Caco-2 (cell line): ENCODE measurements at regions not wholly inside any gene's neighbourhood (a gene's known extent, or its start where the extent isn't known, plus 50 kb on each side); places are given as distances from the start of the nearest gene placed in this dataset.

Experiments used
- BruUV-seq: library from RNA; stranded (reverse); fragments of 400-500 nt; replicated peaks from 2 replicates; lab custom pipeline; 2021; lab: Mats Ljungman, UMichigan
- CTCF ChIA-PET: fragments of 300-600 bp; sonication (Branson Sonifier 250); formaldehyde crosslinking; loops from one replicate; lab custom pipeline; 2022; ENCODE audit warnings: antibody characterized with exemption; lab: Charles Lee
- POLR2A ChIA-PET: fragments of 300-600 bp; sonication (Branson Sonifier 250); formaldehyde crosslinking; loops from one replicate; lab custom pipeline; 2022; ENCODE audit warnings: antibody characterized with exemption; lab: Charles Lee
- DNase-seq, 2 experiments: peaks; one replicate each; pipeline versions ENCODE4 v3.0.0 to v3.0.0-alpha.2; 2020 to 2022
- H3K27me3 ChIP-seq: replicated peaks from 2 replicates; pipeline ENCODE4 v1.6.0; 2011; ENCODE audit warnings: low read length; ENCODE audit not compliant: control insufficient read depth, insufficient read depth
- H3K36me3 ChIP-seq: 2 replicates; pipeline ENCODE4 v1.5.1; 2011; ENCODE audit warnings: low read length; ENCODE audit not compliant: control insufficient read depth, insufficient read depth
- H3K4me1 ChIP-seq: fragments of 250-450 bp; sonication (Bioruptor Pico); 2 replicates; pipeline ENCODE4 v1.5.1; 2020; ENCODE audit warnings: mild to moderate bottlenecking
- H3K4me3 ChIP-seq: 2 replicates; pipeline ENCODE4 v1.5.1; 2011; ENCODE audit warnings: low read depth, mild to moderate bottlenecking, control low read depth, low read length
- H3K9me3 ChIP-seq: fragments of 250-450 bp; sonication (Bioruptor Pico); 2 replicates; pipeline ENCODE4 v1.5.1; 2020; ENCODE audit warnings: mild to moderate bottlenecking, moderate library complexity
- H3K27ac Mint-ChIP-seq: one replicate; pipeline ENCODE4 v1.8.0; 2022; ENCODE audit warnings: mixed read lengths; ENCODE audit not compliant: unreplicated experiment
- H3K27me3 Mint-ChIP-seq: one replicate; pipeline ENCODE4 v1.8.0; 2022; ENCODE audit warnings: mixed read lengths; ENCODE audit not compliant: insufficient read depth, unreplicated experiment
- H3K36me3 Mint-ChIP-seq: one replicate; pipeline ENCODE4 v1.8.0; 2022; ENCODE audit warnings: mild to moderate bottlenecking, mixed read lengths; ENCODE audit not compliant: insufficient read depth, unreplicated experiment
- H3K4me1 Mint-ChIP-seq: one replicate; pipeline ENCODE4 v1.8.0; 2022; ENCODE audit warnings: low read depth, mixed read lengths; ENCODE audit not compliant: unreplicated experiment
- H3K4me3 Mint-ChIP-seq: one replicate; pipeline ENCODE4 v1.8.0; 2022; ENCODE audit warnings: mild to moderate bottlenecking, moderate library complexity, mixed read lengths; ENCODE audit not compliant: unreplicated experiment
- H3K9me3 Mint-ChIP-seq: one replicate; pipeline ENCODE4 v1.8.0; 2022; ENCODE audit warnings: mixed read lengths; ENCODE audit not compliant: unreplicated experiment
- CTCF ChIP-seq, 2 experiments: fragments of 200-600 bp in 1 of 2; IDR thresholded peaks; 1 replicate in 1 of 2; 2 replicates in 1 of 2; pipeline versions ENCODE4 v1.5.1 to v1.8.0; 2011 to 2022; ENCODE audit warnings: antibody characterized with exemption in 1 of 2, control low read depth in 1 of 2, inconsistent platforms in 1 of 2, low read depth in 1 of 2, low read length in 1 of 2, mild to moderate bottlenecking in 1 of 2, moderate library complexity in 1 of 2; ENCODE audit not compliant: insufficient read depth in 1 of 2, severe bottlenecking in 1 of 2, unreplicated experiment in 1 of 2
- intact Hi-C: fragments of 100-400 bp; cut with micrococcal nuclease; formaldehyde crosslinking; loops from one replicate; pipeline ENCODE4 v1.10.0; 2022; ENCODE audit not compliant: unreplicated experiment

DNA sequence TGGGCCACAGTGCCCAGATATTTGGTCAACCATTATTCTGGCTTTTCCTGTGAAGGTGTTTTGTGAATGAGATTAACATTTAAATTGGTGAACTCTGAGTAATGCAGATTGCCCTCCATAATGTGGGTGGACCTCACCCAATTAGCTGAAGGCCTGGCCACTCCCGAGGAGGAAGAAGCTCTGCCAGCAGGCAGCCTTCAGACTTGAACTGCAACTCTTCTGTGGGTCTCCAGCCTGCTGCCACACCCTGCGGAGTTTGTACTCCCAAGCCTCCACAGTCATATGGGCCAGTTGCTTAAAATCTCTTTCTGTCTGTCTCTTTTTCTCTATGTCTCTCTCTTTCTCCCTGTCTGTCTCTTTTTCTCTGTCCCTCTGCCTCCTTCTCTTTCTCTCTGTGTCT, 262.7 kb downstream of the MYCN start:
- H3K36me3 ChIP-seq: no peaks in the 10 kb centered on the region; the same call in 1 of the 2 replicates
- ChIA-PET CTCF (no interaction called here), POLR2A (no interaction called here)
- H3K4me1 Mint-ChIP-seq: peaks cover 7% of the 10 kb centered on the region
- TF ChIP-seq CTCF (IDR thresholded peaks at IDR 0.05; ENCODE audit: insufficient read depth in 1 of 2, low read depth in 1 of 2, low read length in 1 of 2, severe bottlenecking in 1 of 2, unreplicated experiment in 1 of 2): no peak
- H3K9me3 Mint-ChIP-seq: peaks cover 13% of the 10 kb centered on the region
- H3K27me3 ChIP-seq: no peaks in the 10 kb centered on the region
- H3K27me3 Mint-ChIP-seq: no peaks in the 10 kb centered on the region
- no TSS peak for BruUV-seq
- no peaks in the 10 kb centered on the region for H3K4me1 ChIP-seq
- DNase-seq: no peak
- H3K36me3 Mint-ChIP-seq: no peaks in the 10 kb centered on the region
- no peak overlapping the region for H3K27ac Mint-ChIP-seq
- intact Hi-C loops: no loop called here
- peaks cover 3% of the 10 kb centered on the region; the same call in 1 of the 2 replicates for H3K9me3 ChIP-seq
- H3K4me3 Mint-ChIP-seq: no peak overlapping the region
- no peak overlapping the region for H3K4me3 ChIP-seq

- DNase-seq: no peak
- Mint-ChIP-seq H3K27me3 (no peaks in the 10 kb centered on the region), H3K36me3 (no peaks in the 10 kb centered on the region), H3K27ac (no peak overlapping the region), H3K4me1 (peaks cover 7% of the 10 kb centered on the region), H3K9me3 (peaks cover 7% of the 10 kb centered on the region), H3K4me3 (no peak overlapping the region)
- no TSS peak for BruUV-seq
- ChIA-PET CTCF (no interaction called here), POLR2A (no interaction called here)
- Histone ChIP-seq H3K4me3 (no peak overlapping the region), H3K9me3 (peaks cover 3% of the 10 kb centered on the region; the same call in 1 of the 2 replicates), H3K27me3 (no peaks in the 10 kb centered on the region), H3K4me1 (no peaks in the 10 kb centered on the region), H3K36me3 (no peaks in the 10 kb centered on the region; the same call in 1 of the 2 replicates)
- intact Hi-C loops: no loop called here
- TF ChIP-seq CTCF (IDR thresholded peaks at IDR 0.05; ENCODE audit: insufficient read depth in 1 of 2, low read depth in 1 of 2, low read length in 1 of 2, severe bottlenecking in 1 of 2, unreplicated experiment in 1 of 2): no peak
Measured at GRCh38 chr2:16202266-16203020, 262.1 kb downstream of the MYCN start.

DNA sequence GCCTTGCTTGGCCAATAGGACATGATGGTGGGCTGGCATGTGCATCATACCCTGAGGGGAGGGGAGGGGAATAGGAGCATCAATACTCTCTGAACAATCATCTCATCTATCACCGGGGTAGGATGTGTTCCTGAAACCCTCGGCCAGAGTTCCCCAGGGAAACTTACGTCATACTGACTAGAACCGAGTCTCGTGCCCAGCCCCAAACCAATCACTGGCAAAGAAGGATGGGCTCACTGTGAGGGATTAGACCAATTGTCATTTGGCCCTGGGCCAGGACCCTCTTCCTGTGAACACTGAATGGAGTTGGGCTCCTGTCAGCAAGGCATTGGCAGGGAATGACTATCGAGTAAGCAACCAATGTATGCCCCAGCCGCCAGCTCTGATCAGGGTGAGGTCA, 261.5 kb downstream of the MYCN start:
- H3K9me3 ChIP-seq: no peaks in the 10 kb centered on the region
- Mint-ChIP-seq H3K9me3 (peaks cover under 1% of the 10 kb centered on the region), H3K36me3 (no peaks in the 10 kb centered on the region), H3K4me3 (no peak overlapping the region), H3K4me1 (peaks cover 12% of the 10 kb centered on the region), H3K27me3 (no peaks in the 10 kb centered on the region), H3K27ac (no peak overlapping the region)
- H3K4me1 ChIP-seq: no peaks in the 10 kb centered on the region
- no peak overlapping the region for H3K4me3 ChIP-seq
- no peak for TF ChIP-seq CTCF (IDR thresholded peaks at IDR 0.05; ENCODE audit: insufficient read depth in 1 of 2, low read depth in 1 of 2, low read length in 1 of 2, severe bottlenecking in 1 of 2, unreplicated experiment in 1 of 2)
- no peak for DNase-seq
- BruUV-seq: no TSS peak
- H3K36me3 ChIP-seq: no peaks in the 10 kb centered on the region; the same call in 1 of the 2 replicates
- no peaks in the 10 kb centered on the region for H3K27me3 ChIP-seq
- CTCF ChIA-PET: no interaction called here
- POLR2A ChIA-PET: no interaction called here
- intact Hi-C loops: no loop called here
